Fibroblast of upper back skin (primary cell): ENCODE measurements at regions not wholly inside any gene's neighbourhood (a gene's known extent, or its start where the extent isn't known, plus 50 kb on each side); places are given as distances from the start of the nearest gene placed in this dataset.

Source experiments
- DNase-seq: peaks from one replicate; pipeline ENCODE4 v3.0.0-alpha.2; 2013

DNA sequence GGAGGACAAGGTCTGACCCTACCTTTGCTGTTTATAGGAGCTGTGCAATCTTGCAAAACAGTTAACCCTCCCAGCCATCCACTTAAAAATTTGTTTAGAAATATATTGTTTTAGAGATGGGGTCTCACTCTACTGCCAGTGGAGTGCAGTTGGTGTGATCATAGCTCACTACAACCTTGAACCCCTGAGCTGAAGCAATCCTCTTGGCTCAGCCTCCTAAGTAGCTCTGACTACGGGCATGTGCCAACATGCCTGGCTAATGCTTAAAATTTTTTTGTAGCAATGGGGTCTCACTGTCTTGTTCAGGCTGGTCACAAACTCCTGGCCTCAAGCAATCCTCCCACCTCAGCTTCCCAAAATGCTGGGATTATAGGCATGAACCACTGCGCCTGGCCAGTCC is 120.2 kb upstream of the PJA2 start:
- no peak for DNase-seq

DNA sequence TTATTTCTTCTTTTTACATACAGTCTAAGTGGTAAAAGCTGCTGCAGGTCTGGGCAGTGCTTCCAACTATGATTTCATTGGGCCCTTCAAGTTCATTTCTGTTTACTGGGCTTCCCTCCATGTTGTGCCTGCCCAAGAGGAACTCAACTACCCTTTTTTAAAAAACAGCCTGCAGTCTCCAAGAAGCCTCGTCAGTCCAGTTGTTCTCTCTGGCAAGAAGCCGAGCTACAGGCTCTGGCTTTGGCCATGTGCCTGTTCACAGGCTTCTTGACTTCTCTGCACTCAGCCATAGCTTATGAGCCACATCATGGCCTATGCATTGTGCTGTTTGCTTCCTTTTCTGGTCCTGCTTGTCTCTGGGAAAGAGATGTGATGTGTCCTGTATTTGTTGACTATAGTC is 119.7 kb upstream of the PJA2 start:
- peak; percentile 43 for DNase-seq

DNA sequence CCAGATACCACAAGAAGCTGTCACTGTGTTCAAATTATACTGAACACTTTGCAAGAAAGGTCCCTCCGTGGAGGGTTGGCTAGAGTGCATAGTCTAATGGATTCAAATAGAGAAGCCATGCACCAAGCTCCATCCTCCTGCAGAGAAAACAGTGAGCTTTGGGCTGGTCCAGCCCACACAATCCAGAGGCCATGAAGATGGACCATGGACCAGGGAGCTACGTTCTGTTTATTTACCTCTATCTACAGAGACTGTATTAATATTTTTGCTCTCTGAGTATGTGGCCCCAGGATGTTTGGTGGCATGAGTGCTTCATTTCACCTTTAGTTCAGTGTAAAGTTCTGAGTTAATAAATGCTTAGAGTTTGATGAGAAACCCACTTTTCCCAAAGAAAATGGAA is 114.8 kb upstream of the PJA2 start:
- DNase-seq, result no peak

DNA sequence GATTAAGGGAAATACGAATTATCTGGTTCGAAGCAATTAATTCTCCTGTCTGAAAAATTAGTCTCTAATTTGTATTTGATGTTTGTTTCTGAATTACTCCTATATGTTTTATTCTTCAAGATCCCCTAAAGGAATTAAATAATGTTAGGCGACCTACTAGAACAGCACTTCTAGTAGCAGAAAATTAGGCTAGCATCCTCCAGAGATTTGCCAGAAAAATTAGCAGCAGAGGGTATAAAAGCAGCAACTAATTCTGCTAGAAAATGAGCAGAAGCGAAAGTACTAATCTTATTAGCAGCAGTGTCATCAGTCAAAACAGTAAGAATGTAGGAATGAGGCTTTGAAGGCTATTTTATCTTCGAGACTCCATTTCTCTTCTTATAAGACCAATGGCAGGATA is 114.3 kb upstream of the PJA2 start:
- DNase-seq, result no peak

DNA sequence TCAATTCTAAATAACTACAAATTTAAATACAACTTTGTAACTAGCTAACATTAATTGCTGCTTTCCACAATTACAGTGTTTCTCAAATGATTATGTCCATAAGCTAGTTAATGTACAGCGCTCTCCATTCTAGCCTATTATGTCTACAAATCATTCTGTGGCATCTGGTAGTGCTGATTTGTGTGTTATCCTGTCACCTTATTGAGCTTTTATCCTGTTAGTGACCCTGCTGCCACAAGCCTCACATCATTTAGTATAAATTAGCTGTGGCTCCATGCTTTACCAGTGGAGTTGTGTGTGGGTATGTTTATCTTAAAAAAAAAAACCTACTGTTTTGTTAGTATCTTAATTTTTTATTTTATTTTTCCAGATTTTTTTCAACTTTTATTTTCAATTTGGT is 112.6 kb upstream of the PJA2 start:
- DNase-seq, result no peak

DNA sequence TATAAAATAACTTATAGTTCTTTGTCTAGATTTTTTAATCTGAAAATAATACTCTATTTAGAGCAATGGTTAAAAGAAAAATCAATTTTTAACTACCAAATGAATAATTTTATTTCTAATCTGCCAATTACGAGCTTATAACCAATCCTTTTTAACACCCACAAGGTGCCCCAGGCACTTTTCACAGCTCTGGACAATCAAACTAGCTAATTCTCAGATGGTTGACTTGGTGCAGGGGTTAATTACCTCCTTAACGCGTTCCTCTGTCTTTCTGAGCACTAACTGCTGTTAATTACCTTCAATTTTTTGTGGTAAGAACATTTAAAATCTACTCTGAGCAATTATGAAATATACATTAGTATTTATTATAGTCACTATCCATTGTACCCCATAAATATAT is 109.6 kb upstream of the PJA2 start:
- no peak for DNase-seq

DNA sequence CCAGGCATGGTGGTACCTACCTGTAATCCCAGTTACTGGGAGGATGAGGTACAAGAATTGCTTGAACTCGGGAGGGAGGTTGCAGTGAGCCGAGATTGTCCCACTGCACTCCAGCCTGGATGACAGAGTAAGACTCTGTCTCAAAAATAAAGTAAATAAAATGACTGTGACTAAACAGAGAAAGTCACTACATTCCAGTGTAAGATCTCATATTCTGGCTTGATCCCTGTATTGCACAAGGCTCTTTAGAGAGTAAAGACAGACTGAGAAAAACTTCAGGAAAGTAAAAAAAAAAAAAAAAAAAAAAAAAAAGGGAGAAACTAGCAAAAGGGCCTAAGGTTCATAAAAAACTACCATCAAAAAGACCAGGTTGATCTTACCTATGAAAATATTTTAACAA is 106.6 kb upstream of the PJA2 start:
- DNase-seq, result peak; percentile 12

DNA sequence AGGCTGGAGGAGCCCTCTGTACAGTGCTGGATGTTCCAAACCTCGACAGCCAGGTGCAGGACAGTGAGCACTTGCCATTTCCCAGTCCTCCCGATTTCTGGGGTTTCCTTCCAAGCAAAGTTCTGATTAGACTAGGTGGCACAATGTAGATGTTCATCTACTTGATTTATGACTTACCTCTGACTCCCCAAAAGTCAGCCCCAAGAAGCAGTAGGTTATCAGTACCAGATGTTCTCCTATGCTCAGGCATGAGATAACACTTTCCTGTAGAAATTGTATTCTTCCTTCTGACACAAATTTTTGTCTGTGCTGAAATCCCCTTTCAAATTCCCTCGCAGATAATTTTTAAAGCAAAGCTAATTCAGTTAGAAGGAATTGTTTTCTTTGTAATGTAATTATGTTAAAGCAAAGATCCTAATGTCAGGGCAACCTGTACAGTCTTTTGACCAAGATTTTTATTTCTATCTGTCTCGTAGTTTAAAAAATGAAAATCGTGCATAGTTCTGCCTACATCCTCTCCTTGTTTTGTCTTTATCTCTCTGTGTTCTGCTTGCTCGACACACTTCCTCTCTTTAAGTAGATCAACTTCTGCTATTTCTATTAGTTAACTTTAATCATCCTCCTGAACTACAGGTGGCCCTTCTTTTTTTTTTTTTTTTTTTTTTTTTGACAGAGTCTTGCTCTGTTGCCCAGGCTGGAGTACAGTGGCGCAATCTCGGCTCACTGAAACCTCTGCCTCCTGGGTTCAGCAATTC is 102.4 kb upstream of the PJA2 start:
- DNase-seq, result no peak

DNA sequence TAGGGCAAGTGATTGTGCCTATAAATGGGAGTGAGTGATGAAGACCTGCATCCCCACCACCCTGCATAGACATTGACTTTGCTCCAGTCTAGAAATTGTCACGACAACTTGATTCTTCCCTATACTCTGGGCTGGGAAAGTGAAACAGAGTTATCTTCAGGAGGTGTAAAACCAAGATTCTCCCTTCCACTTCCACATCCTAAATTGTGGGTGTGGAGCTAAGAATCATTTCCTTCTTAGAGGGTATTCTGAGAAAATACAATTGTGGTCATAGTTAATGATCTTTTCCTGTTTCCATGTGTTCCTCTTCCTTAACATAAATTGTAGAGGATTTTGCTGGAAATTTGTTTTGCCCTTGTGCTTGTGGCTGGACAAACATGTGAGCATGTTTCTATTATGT is 96.8 kb upstream of the PJA2 start:
- DNase-seq, result no peak

DNA sequence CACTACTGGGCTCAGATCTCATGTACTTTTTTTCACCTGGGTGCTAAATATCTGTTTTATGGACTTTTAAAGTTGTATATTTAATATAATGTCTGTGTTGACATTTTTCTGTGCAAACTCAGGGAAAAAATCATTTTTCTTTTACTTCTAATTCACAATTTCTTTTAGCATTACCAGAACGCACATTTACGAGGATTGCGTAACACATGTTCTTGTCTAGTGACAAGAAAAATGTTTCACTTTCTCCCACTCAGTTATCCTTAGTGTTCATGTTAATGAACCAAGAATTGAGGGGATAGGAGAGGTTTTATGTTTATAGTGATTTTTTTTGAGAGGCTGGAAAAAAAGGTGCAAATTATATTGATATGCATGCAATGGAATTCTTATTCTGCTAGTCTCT is 86.3 kb upstream of the PJA2 start:
- no peak for DNase-seq

DNA sequence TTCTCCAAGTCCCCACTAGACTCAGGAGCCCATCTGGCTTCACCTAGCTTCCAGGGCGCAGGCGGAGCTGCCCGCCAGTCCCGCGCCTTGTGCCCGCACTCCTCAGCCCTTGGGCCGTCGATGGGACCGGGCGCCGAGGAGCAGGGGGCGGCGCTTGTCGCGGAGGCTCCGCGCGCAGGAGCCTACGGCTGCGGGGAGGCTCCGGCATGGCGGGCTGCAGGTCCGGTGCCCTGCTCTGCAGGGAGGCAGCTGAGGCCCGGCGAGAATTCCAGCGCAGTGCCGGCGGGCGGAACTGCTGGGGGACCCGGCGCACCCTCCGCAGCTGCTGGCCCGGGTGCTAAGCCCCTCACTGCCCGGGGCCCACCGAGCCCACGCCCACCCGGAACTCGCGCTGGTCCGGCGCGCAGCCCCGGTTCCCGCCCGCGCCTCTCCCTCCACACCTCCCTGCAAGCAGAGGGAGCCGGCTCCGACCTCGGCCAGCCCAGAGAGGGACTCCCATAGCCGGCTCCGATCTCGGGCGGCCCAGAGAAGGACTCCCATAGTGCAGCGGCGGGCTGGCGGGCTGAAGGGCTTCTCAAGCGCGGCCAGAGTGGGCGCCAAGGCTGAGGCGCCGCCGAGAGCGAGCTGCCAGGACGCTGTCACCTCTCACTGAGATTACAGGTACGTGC is 78.1 kb upstream of the PJA2 start:
- DNase-seq, result no peak

DNA sequence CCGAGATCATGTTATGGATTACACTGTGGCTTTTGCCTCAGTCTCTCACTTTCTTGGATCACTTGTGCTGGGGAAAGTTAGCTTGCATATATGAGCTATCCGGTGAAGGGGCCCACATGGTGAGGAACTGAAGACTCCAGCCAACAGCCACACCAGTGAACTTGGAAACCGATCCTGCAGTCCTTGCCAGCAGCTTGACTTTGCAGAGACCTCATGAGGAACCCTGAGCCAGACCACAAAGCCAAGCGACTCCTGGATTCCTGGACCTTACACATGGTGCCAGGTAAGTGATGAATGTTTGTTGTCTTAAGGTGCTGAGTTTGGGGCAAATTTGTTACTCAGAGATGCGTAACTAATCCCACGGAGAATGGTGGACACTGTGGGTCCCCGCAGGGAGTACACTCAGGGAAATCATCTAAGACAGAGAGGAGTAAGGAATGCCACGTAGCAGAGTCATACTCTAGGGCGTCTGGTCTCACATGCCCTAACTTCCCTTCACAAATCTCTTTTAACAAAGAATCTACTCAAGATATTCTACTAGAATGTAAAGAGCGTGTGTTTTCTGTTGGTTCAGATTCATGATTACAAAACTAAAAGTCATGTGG is 76.5 kb upstream of the PJA2 start:
- peak; percentile 9 for DNase-seq

DNA sequence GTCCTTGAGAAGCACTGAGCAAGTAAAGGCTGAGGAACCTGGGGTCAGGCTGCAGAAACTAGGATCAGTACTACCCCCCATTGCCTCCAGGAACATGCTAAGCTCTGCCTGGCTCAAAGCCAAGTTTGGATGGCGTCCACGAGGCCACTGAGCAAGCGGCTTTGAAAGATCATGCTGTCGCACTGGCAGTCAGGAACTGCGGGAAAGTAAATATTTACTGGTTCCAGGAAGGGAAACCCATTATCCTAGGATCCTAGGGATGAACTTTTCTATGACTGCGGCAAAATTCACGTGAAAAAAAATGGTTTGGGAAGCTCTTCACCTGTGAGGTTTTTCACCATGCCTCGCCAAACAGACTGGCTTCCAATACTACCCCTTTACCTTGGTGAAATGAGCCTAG is 75.3 kb upstream of the PJA2 start:
- no peak for DNase-seq

DNA sequence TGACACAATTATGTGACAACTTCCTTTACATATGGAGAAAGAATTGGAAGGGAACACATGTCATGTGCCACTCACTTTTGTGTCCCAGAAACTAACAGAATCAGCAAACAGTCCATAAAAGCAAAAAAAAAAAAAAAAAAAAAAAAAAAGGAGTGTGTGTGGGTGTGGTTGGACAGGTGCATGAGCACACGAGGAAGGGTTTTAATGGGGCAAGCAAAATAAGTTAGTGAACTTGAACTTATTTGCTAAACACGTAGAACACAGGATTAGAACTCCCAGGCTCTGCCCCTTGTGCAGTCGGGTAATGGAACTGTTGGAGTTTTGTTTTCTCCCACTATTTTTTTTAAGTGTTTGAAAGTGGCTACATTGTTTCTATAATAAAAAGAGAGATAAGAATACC is 74.8 kb upstream of the PJA2 start:
- DNase-seq, result no peak

DNA sequence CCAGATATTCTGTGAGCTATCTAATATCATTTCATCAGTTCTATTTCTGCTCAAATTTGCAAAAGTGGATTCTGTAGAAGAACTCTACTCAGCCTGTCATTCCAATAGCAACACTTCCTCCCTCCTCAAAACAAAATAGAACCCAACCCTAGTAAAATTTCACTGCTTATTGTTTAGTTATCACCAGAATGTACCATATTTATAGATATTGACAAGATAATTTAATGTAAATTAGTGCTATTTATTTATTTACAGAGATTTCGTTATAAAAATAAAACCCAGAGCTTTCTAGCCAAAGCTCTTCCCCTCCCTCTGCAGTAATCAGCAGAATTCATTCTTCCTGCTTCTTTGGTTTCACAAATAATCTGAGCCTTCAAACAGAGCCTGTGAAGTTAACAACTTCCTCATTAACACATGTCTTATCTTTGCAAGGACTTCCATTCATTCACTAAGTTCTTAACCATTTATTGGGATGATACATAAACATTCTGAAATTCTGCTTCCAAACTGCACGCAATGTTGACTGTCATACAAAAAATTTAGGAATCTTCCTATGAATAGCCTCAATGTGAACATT is 73.7 kb upstream of the PJA2 start:
- DNase-seq, result no peak

DNA sequence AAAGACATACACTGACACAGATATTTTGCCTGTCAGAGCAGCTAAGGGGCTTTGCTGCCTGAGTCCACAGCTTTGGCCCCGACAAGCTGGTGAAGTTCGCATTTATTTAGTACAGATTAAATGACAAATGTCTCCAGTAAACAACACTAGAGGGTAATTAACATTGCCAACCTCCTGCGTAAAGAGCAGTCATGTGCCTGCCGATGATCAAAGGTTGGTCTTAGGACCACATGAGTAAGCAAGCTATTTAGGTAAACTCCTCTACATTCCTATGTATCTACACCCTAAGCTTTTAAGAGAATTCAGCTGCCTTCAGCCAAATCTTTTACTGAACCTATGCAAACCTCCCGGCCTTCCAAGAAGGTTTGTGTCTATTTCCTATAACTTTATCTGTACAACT is 73.0 kb upstream of the PJA2 start:
- DNase-seq, result no peak

DNA sequence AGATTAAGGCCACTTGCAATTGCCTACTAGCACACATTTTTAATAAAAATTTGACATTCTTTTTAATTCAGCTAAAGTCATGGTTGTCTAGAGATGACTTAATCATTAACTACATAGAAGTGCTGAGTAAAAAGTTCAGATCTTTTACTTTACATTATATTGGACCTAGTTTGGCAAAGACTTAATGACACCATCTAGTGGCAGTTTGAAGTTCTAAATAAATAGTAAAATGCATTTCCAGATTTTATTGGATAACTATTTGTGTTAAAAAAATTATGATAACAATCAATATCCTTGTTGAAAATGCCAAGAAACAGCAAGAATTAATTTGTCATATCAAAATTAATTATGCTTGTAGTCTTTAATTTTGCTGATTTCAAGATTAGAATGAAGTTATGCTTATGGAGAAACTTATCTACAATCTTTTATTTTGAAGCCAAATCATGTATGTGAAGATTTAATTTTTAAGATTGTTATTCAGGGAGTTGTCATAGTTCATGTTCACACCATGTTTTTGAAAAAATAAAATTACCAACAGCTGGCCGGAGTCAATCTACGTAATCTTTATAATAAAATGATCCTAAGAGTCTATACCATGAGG is 69.6 kb upstream of the PJA2 start:
- DNase-seq, result peak; percentile 25

DNA sequence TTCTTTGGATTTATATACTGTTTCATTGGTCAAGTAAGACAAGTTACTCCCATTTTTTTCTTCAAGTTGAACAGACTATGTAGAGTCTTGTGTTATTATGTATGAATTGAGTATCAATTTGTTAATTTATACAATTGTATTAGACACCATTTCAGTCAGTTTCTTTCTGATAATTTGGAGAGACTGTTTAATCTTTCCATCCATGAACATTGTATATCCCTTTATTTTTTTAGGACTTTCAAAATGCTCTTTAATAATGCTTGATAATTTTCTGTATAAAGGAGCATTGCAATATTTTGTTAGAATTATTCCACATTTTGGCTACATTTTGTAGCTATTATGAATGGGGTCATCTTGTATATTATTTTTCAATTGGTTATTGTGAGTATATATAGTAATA is 69.1 kb upstream of the PJA2 start:
- no peak for DNase-seq

DNA sequence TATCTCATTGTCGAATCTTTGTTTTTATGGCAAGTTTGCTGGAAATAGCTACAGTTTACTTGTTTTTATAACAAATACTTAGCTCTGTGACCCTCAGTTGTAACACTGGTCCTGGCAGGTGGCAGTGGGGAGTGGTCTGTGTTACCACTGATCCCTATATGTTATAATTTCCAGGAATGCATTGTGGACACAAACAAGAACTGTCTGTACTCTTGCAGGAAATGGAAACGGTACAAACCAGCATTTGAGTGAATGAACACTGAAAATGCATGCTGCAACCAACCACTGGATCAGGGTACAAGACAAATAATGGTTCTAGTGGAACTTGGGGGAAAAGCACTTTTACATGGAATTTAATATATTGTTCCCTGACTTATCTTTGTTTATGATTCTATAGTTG is 66.5 kb upstream of the PJA2 start:
- DNase-seq, result no peak

DNA sequence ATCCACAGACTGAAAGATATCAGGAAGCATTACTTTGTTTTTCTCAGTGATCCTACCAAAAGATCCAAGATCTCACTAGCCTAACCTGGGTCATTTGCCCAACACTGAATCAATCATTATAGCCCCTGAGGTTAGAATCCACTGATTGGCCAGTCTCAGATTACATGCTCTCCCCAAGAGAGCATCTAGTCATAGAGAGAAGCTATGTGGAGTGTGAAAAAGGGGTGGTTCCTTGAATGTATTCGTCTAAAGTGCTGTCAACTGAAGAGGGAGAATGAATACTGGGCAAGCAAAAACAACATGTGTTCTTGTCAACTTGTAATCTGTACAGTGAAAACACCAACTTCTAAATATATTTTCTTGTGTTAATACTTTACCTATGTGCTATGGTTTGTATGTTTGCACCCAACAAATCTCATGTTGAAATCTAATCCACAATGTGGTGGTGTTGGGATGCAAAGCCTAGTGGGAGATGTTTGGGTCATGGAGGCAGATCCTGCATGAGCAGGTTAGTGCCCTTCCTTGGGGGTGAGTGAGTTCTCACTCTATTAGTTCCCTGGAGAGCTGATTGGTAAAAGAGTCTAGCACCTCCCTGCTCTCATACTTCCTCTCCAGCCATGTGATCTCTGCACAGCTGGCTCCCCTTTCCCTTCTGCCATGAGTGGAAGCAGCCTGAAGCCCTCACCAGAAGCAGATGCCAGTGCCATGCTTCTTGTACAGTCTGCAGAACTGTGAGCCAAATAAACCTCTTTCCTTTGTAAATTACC is 60.3 kb upstream of the PJA2 start:
- no peak for DNase-seq

DNA sequence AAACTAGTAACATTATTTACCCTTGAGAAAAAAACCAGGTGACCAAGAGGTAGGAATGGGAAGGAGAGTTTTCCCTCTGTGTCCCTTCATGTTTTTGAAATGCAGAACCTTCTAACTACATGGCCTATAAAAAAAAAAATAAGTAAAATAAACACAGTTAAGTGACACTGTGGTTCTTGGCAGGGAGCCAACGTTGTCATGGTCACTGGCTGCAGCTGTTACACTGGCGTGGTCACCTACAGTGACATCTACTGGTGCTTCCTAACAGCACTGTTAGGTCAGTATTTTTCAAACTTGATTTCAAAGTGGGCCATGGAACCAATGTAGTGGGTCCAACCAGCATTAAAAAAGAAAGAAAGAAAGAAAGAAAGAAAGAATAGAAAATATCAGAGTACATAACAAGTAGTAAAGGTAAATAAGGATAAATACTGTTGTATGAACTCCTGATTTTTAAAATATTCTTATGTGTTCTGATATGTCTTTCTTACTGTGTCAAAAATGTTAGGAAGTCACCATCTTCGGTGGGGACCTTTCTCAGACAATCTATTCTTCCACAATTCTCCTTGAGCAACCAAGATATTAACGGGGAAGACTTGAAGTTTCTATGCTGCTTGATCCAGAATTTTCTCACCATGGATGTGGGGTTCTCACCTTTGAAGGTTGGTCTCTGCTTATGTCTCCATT is 59.1 kb upstream of the PJA2 start:
- DNase-seq, result peak; percentile 88

DNA sequence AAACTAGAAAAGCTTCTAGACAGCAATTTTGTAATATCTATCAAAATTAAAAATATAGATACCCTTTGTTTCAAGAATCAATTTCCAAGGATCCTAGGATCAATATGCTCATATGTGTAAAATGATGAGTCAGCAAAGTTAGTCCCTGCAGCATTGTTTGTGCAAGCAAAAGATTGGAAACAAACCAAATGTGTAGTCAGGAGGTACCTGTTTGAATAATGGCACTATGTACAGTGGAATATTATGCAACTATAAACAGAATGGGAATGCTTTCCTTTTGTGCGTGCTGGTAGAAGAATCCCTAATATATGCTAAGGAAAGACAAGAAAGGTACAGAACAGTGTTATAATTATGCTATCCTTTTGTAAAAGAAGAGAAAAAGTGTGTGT is 58.5 kb upstream of the PJA2 start:
- DNase-seq, result no peak
